ENCODE measurements at regions not wholly inside any gene's neighbourhood (a gene's known extent, or its start where the extent isn't known, plus 50 kb on each side); places are given as distances from the start of the nearest gene placed in this dataset.

- TF ChIP-seq SETDB1 (IDR thresholded peaks at IDR 0.05; ENCODE audit: insufficient read length, low read length) (no peak), ZNF785 (tag by site-specific recombination; IDR thresholded peaks at IDR 0.05) (no peak), CTCF (tag by site-specific recombination; IDR thresholded peaks at IDR 0.05) (no peak), SCRT1 (tag by site-specific recombination; IDR thresholded peaks at IDR 0.05; ENCODE audit: borderline replicate concordance) (no peak), ZNF169 (tag by site-specific recombination; IDR thresholded peaks at IDR 0.05) (no peak), ZBTB8A (tag by site-specific recombination; IDR thresholded peaks at IDR 0.05) (no peak), PRDM4 (tag by site-specific recombination; IDR thresholded peaks at IDR 0.05) (no peak)
Observed at GRCh38 chr10:29174389-29174788, 114.5 kb upstream of the LYZL1 start.
